Suprapubic skin (tissue), 3 donors: ENCODE measurements at regions not wholly inside any gene's neighbourhood (a gene's known extent, or its start where the extent isn't known, plus 50 kb on each side); places are given as distances from the start of the nearest gene placed in this dataset.

ENCODE experiments used
- CTCF ChIP-seq, 2 donors: fragments of 200-600 bp in 1 of 2; fragments of 450-650 bp in 1 of 2; sonication (generic) in 1 of 2; IDR thresholded peaks; one replicate each; pipeline ENCODE4 v1.5.1; 2016 to 2019; ENCODE audit warnings: antibody characterized with exemption in 2 of 2, mild to moderate bottlenecking in 1 of 2, moderate library complexity in 1 of 2
- POLR2A ChIP-seq, 2 donors: fragments of 450-650 bp; IDR thresholded peaks; one replicate each; pipeline ENCODE4 v1.6.1; 2017; ENCODE audit warnings: antibody characterized with exemption in 2 of 2, mild to moderate bottlenecking in 2 of 2, moderate library complexity in 2 of 2

- TF ChIP-seq CTCF (IDR thresholded peaks at IDR 0.05) (no peak), POLR2A (IDR thresholded peaks at IDR 0.05) (no peak)
These were observed 206.2 kb upstream of the SDK2 start for GRCh38 chr17:73850426-73850825.
